ENCODE measurements at regions not wholly inside any gene's neighbourhood (a gene's known extent, or its start where the extent isn't known, plus 50 kb on each side); places are given as distances from the start of the nearest gene placed in this dataset.

DNA sequence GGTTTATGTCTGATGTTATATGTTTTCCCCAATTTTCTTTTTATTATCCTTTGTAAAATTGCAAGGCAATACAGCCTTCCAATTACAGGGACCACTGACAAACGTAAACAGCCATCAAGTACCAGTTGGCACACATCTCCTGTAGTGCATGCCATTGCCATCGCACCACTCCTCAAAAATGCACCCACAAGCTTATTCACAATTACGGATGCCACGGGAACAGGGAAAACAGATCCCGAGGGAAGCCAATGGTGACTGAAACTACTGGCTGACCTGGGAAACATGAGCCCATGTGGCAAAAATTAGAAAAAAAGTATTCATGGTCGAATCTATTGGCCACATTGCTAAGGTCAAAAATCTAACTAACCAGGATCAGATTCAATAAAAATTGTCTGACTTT lies 395.2 kb downstream of the PAX1 start:
- no peak overlapping the region for H3K4me3 ChIP-seq
- no peak for DNase-seq
- H3K9me3 ChIP-seq, result peaks cover 5% of the 10 kb centered on the region
- no peaks in the 10 kb centered on the region for H3K4me1 ChIP-seq (ENCODE audit: low read depth)
- H3K36me3 ChIP-seq (ENCODE audit: low read depth), result no peaks in the 10 kb centered on the region
- ATAC-seq, result no peak
- intact Hi-C loops (cut with DNase I, micrococcal nuclease), result no loop called here
- TF ChIP-seq, protein P1, sequence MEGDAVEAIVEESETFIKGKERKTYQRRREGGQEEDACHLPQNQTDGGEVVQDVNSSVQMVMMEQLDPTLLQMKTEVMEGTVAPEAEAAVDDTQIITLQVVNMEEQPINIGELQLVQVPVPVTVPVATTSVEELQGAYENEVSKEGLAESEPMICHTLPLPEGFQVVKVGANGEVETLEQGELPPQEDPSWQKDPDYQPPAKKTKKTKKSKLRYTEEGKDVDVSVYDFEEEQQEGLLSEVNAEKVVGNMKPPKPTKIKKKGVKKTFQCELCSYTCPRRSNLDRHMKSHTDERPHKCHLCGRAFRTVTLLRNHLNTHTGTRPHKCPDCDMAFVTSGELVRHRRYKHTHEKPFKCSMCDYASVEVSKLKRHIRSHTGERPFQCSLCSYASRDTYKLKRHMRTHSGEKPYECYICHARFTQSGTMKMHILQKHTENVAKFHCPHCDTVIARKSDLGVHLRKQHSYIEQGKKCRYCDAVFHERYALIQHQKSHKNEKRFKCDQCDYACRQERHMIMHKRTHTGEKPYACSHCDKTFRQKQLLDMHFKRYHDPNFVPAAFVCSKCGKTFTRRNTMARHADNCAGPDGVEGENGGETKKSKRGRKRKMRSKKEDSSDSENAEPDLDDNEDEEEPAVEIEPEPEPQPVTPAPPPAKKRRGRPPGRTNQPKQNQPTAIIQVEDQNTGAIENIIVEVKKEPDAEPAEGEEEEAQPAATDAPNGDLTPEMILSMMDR (IDR thresholded peaks at IDR 0.05), result no peak

DNA sequence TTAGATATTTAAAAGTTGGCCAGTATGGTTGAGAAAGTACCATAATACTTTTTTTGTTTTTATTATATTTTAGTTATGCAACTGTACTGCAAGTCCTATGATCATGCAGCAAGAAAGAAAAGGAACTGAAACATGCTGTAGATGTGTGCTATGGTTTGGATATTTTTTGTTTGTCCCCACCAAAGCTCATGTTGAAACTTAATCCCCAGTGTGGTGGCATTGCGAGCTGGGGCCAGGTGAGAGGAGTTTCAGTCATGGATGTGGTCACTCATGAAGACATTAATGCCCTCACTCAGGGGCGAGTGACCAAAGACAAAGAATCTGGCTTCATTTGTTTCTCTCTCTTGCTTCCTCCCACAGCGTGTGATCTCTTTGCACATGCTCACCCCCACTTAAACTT lies 393.9 kb downstream of the PAX1 start:
- Histone ChIP-seq H3K36me3 (ENCODE audit: low read depth) (no peaks in the 10 kb centered on the region), H3K4me3 (no peak overlapping the region), H3K9me3 (peaks cover 8% of the 10 kb centered on the region), H3K4me1 (ENCODE audit: low read depth) (no peaks in the 10 kb centered on the region)
- TF ChIP-seq, protein P1 (IDR thresholded peaks at IDR 0.05), result no peak
- ATAC-seq (no peak), DNase-seq (no peak)
- intact Hi-C loops (cut with DNase I, micrococcal nuclease), result no loop called here

GRCh38 chr20:22098511-22098910 lies 393.0 kb downstream of the PAX1 start:
- DNase-seq (no peak), ATAC-seq (no peak)
- Histone ChIP-seq H3K36me3 (ENCODE audit: low read depth) (no peaks in the 10 kb centered on the region), H3K4me1 (ENCODE audit: low read depth) (no peaks in the 10 kb centered on the region), H3K4me3 (no peak overlapping the region), H3K9me3 (peaks cover 16% of the 10 kb centered on the region)
- intact Hi-C loops (cut with DNase I, micrococcal nuclease), result no loop called here
- TF ChIP-seq, protein P1 (IDR thresholded peaks at IDR 0.05), result no peak

GRCh38 chr20:22093122-22093521 lies 387.7 kb downstream of the PAX1 start:
- Histone ChIP-seq H3K9me3 (peaks cover 46% of the 10 kb centered on the region), H3K4me1 (ENCODE audit: low read depth) (no peaks in the 10 kb centered on the region), H3K4me3 (no peak overlapping the region), H3K36me3 (ENCODE audit: low read depth) (no peaks in the 10 kb centered on the region)
- no peak for DNase-seq
- no peak for ATAC-seq
- intact Hi-C loops (cut with DNase I, micrococcal nuclease), result no loop called here
- TF ChIP-seq, protein P1 (IDR thresholded peaks at IDR 0.05), result no peak

GRCh38 chr20:22088882-22089281 lies 383.4 kb downstream of the PAX1 start:
- no peak for ATAC-seq
- Histone ChIP-seq H3K4me3 (no peak overlapping the region), H3K9me3 (peaks cover 43% of the 10 kb centered on the region), H3K36me3 (ENCODE audit: low read depth) (no peaks in the 10 kb centered on the region), H3K4me1 (ENCODE audit: low read depth) (no peaks in the 10 kb centered on the region)
- DNase-seq, result no peak
- intact Hi-C loops (cut with DNase I, micrococcal nuclease), result no loop called here
- TF ChIP-seq, protein P1 (IDR thresholded peaks at IDR 0.05), result no peak

GRCh38 chr20:22080985-22081384 lies 375.5 kb downstream of the PAX1 start:
- ATAC-seq, result no peak
- intact Hi-C loops (cut with DNase I, micrococcal nuclease), result no loop called here

More at GRCh38 chr20:22080985-22081384, 375.5 kb downstream of the PAX1 start:
- TF ChIP-seq, protein P1 (IDR thresholded peaks at IDR 0.05), result no peak
- DNase-seq, result no peak
- Histone ChIP-seq H3K9me3 (peaks cover 14% of the 10 kb centered on the region), H3K4me3 (no peak overlapping the region), H3K4me1 (ENCODE audit: low read depth) (no peaks in the 10 kb centered on the region), H3K36me3 (ENCODE audit: low read depth) (no peaks in the 10 kb centered on the region)
